ENCODE measurements at regions not wholly inside any gene's neighbourhood (a gene's known extent, or its start where the extent isn't known, plus 50 kb on each side); places are given as distances from the start of the nearest gene placed in this dataset.
"Not testable (repeated sequence)": the region's sequence is repeated elsewhere in the genome, so short reads cannot be mapped to it uniquely, and the experiment has no call there.

DNA sequence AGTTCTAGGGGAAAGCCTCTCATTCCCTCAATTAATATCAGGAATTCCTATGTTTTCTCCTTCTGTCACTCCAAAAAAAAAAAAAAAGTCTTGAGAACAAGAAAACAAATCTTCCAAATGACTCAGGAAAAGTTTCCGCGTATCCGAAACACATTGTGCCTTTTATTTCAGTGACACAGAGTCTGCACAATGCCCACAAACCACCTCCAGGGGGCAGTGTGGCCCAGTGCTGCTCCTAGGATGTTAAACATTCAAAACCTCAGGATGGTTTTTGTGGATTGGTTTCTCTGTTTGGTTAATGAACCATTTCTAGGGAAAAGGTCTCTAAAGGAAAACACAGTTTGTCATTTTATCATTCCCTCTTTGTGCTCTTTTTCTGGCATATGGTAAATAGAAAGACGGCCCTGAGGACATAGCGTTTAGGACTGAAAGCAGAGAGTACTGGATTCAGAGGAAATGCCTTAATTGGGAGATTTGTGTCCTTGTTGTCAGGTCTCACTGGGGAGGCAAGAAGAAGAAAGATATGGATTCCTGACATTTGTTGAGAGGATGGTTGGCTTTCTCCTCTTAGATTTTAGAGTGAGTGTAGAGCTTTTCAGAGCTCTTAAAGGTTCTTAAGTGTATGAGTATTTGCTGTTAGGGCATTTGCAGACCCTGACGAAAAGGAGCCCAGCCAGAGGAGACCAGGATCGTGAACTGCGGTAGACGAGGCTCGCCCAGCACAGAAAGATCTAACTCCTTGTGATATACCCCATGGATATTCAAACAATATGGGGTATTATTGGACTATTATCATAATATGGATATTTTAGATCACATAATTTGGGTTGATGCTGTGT lies 65.7 kb upstream of the MAP9 start:
- no peak for DNase-seq

GRCh38 chr4:155441475-155441874 lies 64.7 kb upstream of the MAP9 start:
- DNase-seq, result no peak

DNA sequence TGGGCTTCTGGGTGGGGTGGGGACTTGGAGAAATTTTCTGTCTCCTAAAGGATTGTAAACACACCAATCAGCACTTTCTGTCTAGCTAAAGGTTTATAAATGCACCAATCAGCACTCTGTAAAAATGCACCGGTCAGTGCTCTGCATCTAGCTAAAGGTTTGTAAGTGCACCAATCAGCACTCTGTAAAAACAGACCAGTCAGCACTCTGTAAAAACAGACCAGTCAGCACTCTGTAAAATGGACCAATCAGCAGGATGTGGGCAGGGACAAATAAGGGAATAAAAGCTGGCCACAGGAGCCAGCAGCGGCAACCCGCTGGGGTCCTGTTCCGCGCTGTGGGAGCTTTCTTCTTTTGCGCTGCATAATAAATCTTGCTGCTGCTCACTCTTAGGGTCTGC lies 63.0 kb upstream of the MAP9 start:
- DNase-seq, result not testable (repeated sequence)

DNA sequence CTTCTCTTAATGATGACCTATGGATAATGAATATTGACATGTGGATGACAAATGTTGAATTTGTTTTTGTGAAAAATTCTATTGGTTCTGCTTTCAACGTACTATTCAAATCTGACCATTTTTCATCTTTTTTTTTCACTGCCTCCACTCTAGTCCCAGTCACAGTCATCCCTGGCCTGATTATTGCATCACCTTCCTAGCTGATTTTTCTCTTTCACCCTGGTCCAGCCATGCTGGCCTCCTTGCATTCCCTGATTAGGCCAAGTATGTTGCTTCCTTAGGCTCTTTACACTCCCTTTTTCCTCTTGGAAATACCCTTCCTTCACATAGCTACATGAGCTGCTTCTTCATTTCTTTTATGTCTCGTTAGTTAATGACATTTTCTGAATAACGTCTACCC lies 58.1 kb upstream of the MAP9 start:
- DNase-seq, result no peak

DNA sequence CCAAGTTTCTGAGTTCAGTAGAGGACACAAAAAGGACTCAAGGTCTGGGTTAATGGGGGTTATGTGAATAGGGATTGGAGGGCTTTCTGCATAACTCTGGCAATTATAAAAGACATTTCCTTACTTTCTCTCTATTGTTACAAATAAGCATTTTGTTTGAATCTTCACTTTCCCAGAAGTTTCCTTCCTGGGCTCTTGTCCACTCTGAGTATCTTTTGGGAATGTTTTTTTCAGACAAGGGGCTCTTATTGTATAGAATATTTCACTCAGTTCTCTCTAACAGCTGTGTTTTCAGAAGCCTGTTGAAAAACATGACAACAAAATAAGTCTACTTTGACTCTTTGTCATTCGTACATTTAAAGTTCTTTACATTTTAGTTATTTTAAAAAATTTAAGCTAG lies 57.6 kb upstream of the MAP9 start:
- no peak for DNase-seq

- no peak for DNase-seq
Observed at GRCh38 chr4:155433636-155434360, 57.0 kb upstream of the MAP9 start.

DNA sequence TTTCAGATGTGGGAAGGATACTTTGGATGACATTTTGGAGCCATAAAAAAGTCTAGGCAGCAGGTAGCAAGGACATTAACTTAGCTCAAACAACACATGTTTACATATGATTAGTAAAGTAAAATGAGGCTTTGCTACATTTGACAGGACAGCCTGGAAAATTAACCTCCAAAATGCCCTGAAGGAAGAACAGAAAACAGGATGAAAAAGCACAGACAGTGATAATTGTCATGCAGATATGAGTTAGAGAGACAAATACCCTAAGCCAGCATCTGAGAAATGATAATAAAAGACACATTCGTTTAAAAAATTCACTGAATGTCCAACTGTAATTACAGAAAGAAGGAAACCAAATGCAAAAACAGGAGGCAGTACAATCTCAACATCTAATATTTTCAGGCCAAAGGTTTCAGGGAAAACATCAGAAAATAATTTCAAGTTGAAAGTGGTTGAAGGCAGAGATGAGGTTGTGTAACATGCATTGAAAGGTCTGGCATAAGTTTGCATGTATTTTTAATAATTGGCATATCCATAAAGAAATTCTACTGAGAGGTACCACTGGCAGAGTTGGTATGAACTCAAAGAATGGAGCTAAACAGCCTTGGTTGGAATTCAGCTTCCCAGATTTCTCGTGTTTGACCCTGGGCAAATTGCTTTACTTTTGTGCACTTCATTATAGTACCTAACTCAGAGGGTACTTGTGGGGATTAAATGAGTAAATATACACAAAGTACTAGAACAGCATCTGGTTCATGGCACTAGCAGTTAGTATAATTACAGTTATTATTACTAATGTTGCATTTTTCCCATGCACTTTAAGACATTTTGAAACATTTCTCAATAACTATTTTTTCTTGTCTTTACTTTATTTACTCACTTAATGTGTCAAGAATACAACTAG lies 54.4 kb upstream of the MAP9 start:
- DNase-seq, result no peak

GRCh38 chr4:155428128-155428527 lies 51.4 kb upstream of the MAP9 start:
- DNase-seq, result no peak

GRCh38 chr4:155426953-155427352 lies 50.2 kb upstream of the MAP9 start:
- DNase-seq, result no peak
